HL-60 (cell line): ENCODE measurements at regions not wholly inside any gene's neighbourhood (a gene's known extent, or its start where the extent isn't known, plus 50 kb on each side); places are given as distances from the start of the nearest gene placed in this dataset.
A peak's percentile ranks its signal among the peaks of the same experiment; 100 is the strongest.

ENCODE experiments used
- DNase-seq, 2 experiments: peaks; one replicate each; pipeline ENCODE4 v3.0.0-alpha.2; 2010 to 2020; ENCODE audit warnings: low read depth in 1 of 2, low spot score in 1 of 2
- H3K27ac ChIP-seq: fragments of 250-450 bp; sonication (Bioruptor Pico); replicated peaks from 2 replicates; pipeline ENCODE4 v1.5.1; 2020; ENCODE audit warnings: mild to moderate bottlenecking, moderate library complexity
- H3K27me3 ChIP-seq: fragments of 250-450 bp; sonication (Bioruptor Pico); 2 replicates; pipeline ENCODE4 v1.5.1; 2021; ENCODE audit warnings: mild to moderate bottlenecking, moderate library complexity; ENCODE audit not compliant: insufficient read depth, poor library complexity, severe bottlenecking
- H3K4me3 ChIP-seq: replicated peaks from 2 replicates; pipeline ENCODE4 v1.5.1; 2011; ENCODE audit warnings: mild to moderate bottlenecking, control low read depth, low read length; ENCODE audit not compliant: insufficient read depth
- CTCF ChIP-seq: IDR thresholded peaks from one replicate; pipeline ENCODE4 v1.5.1; 2011; ENCODE audit warnings: low read length, control low read depth, inconsistent platforms; ENCODE audit not compliant: insufficient read depth
- GABPA ChIP-seq: IDR thresholded peaks from 2 replicates; pipeline ENCODE4 v1.6.1; 2012; ENCODE audit warnings: low read depth
- POLR2AphosphoS5 ChIP-seq: IDR thresholded peaks from 2 replicates; pipeline ENCODE4 v1.6.1; 2012; ENCODE audit warnings: low read depth
- REST ChIP-seq: IDR thresholded peaks from 2 replicates; pipeline ENCODE4 v1.6.1; 2012; ENCODE audit warnings: low read depth; ENCODE audit not compliant: insufficient replicate concordance
- SPI1 ChIP-seq: IDR thresholded peaks from 2 replicates; pipeline ENCODE4 v1.6.1; 2012; ENCODE audit warnings: low read depth, mild to moderate bottlenecking, borderline replicate concordance

- H3K27ac ChIP-seq: no peak overlapping the region
- peaks cover 2% of the 10 kb centered on the region for H3K27me3 ChIP-seq
- H3K4me3 ChIP-seq: no peak overlapping the region
- no peak for TF ChIP-seq POLR2AphosphoS5
- no peak for TF ChIP-seq REST
- TF ChIP-seq SPI1: peak; percentile 59
- DNase-seq: no peak
Observed at GRCh38 chr3:137172728-137173127, 214.9 kb downstream of the IL20RB start.

- Histone ChIP-seq H3K4me3 (no peak overlapping the region), H3K27me3 (peaks cover 2% of the 10 kb centered on the region), H3K27ac (no peak overlapping the region)
- no peak for DNase-seq
- TF ChIP-seq REST: no peak
- TF ChIP-seq CTCF: no peak
- no peak for TF ChIP-seq GABPA
- TF ChIP-seq SPI1: no peak
- TF ChIP-seq POLR2AphosphoS5: no peak
Observed at GRCh38 chr3:137174514-137174913, 216.7 kb downstream of the IL20RB start.

- no peak for DNase-seq
- Histone ChIP-seq H3K27ac (no peak overlapping the region), H3K27me3 (no peaks in the 10 kb centered on the region), H3K4me3 (no peak overlapping the region)
- TF ChIP-seq CTCF (no peak), REST (no peak)
Observed at GRCh38 chr3:137180220-137180619, 222.4 kb downstream of the IL20RB start.
